ENCODE measurements at regions not wholly inside any gene's neighbourhood (a gene's known extent, or its start where the extent isn't known, plus 50 kb on each side); places are given as distances from the start of the nearest gene placed in this dataset.

GRCh38 chr1:29519108-29519787, 282.9 kb downstream of the PTPRU start:
- DNase-seq: no peak

GRCh38 chr1:29518183-29518835, 282.0 kb downstream of the PTPRU start:
- no peak for DNase-seq

GRCh38 chr1:29517251-29518086, 281.1 kb downstream of the PTPRU start:
- no peak for DNase-seq

- DNase-seq: no peak
Observed at GRCh38 chr1:29516063-29516820, 279.9 kb downstream of the PTPRU start.

GRCh38 chr1:29515170-29515955, 279.0 kb downstream of the PTPRU start:
- no peak for DNase-seq

GRCh38 chr1:29514361-29515169, 278.2 kb downstream of the PTPRU start:
- DNase-seq: no peak

- peak; percentile 67 for DNase-seq
Observed at GRCh38 chr1:29513357-29513756, 277.0 kb downstream of the PTPRU start.

- no peak for DNase-seq
Observed at GRCh38 chr1:29511436-29511835, 275.1 kb downstream of the PTPRU start.

GRCh38 chr1:29508458-29509107, 272.3 kb downstream of the PTPRU start:
- DNase-seq: no peak

- DNase-seq: no peak
Observed at GRCh38 chr1:29506678-29507225, 270.4 kb downstream of the PTPRU start.

- peak; percentile 86 for DNase-seq
Observed at GRCh38 chr1:29505532-29506220, 269.4 kb downstream of the PTPRU start.

- no peak for DNase-seq
Observed at GRCh38 chr1:29504709-29505410, 268.5 kb downstream of the PTPRU start.

- DNase-seq: peak; percentile 52
Observed at GRCh38 chr1:29504196-29504595, 267.9 kb downstream of the PTPRU start.

GRCh38 chr1:29502911-29503840, 266.9 kb downstream of the PTPRU start:
- peak; percentile 88 for DNase-seq

GRCh38 chr1:29502225-29502910, 266.0 kb downstream of the PTPRU start:
- DNase-seq: no peak

- DNase-seq: no peak
Observed at GRCh38 chr1:29501227-29501976, 265.1 kb downstream of the PTPRU start.

GRCh38 chr1:29500651-29501050, 264.3 kb downstream of the PTPRU start:
- DNase-seq: no peak
